Heart right ventricle (tissue), 16 donors: ENCODE measurements at regions not wholly inside any gene's neighbourhood (a gene's known extent, or its start where the extent isn't known, plus 50 kb on each side); places are given as distances from the start of the nearest gene placed in this dataset.
A peak's percentile ranks its signal among the peaks of the same experiment; 100 is the strongest.

ENCODE experiments used
- ATAC-seq, 8 donors: fragments of 200-7000 bp; cut with Tn5 transposase; one replicate each; pipeline ENCODE4 v1.9.1; 2020; ENCODE audit warnings: mild to moderate bottlenecking in 8 of 8, moderate library complexity in 8 of 8, moderate number of reproducible peaks in 1 of 8
- DNase-seq, 2 donors: peaks; one replicate each; pipeline ENCODE4 v3.0.0-alpha.2; 2020
- H3K27ac ChIP-seq, 10 donors: fragments of 200-600 bp; sonication (generic) in 2 of 10; one replicate each; pipeline versions ENCODE4 v1.5.0 to v1.8.0; 2020 to 2022; ENCODE audit warnings: mild to moderate bottlenecking in 3 of 10
- H3K27me3 ChIP-seq, 7 donors: fragments of 200-600 bp; one replicate each; pipeline ENCODE4 v1.8.0; 2021 to 2022; ENCODE audit warnings: mild to moderate bottlenecking in 2 of 7
- H3K36me3 ChIP-seq, 9 donors: fragments of 200-600 bp; sonication (generic) in 1 of 9; one replicate each; pipeline versions ENCODE4 v1.5.0 to v1.8.0; 2020 to 2022; ENCODE audit warnings: mild to moderate bottlenecking in 2 of 9
- H3K4me1 ChIP-seq, 9 donors: fragments of 200-600 bp; sonication (generic) in 1 of 9; one replicate each; pipeline versions ENCODE4 v1.5.0 to v1.8.0; 2020 to 2022; ENCODE audit warnings: mild to moderate bottlenecking in 4 of 9
- H3K4me3 ChIP-seq, 10 donors: fragments of 200-600 bp; sonication (generic) in 2 of 10; one replicate each; pipeline versions ENCODE4 v1.5.0 to v1.8.0; 2020 to 2022; ENCODE audit warnings: mild to moderate bottlenecking in 7 of 10, moderate library complexity in 2 of 10
- H3K9me3 ChIP-seq, 11 donors: fragments of 200-600 bp in 10 of 11; sonication (generic) in 2 of 11; one replicate each; pipeline versions ENCODE4 v1.5.0 to v1.8.0; 2013 to 2022; ENCODE audit warnings: mild to moderate bottlenecking in 2 of 11, control low read depth in 1 of 11, moderate library complexity in 1 of 11
- WGBS, 2 donors: extraction: QIAGEN DNeasy Blood & Tissue Kit; methylation state at CpG; one replicate each; pipeline ENCODE4 v1.1.7; 2013; ENCODE audit warnings: inconsistent platforms in 1 of 2; 5-methylcytosine and 5-hydroxymethylcytosine counted together
- intact Hi-C, 10 donors: fragments of 100-400 bp; cut with DNase I; formaldehyde crosslinking; loops; one replicate each; pipeline versions ENCODE4 v1.11.1 to v1.14.2; 2022
- TF ChIP-seq, protein P1 (sequence below), 9 donors: fragments of 200-600 bp; sonication (generic) in 2 of 9; IDR thresholded peaks; one replicate each; pipeline versions ENCODE4 v1.5.0 to v1.8.0; 2021 to 2022; ENCODE audit warnings: antibody characterized with exemption in 9 of 9, mild to moderate bottlenecking in 5 of 9, moderate library complexity in 1 of 9
- donor health status: Arrhythmogenic right ventricular cardiomyopathy.
- donor health status: ischemic (EF 13 %, LVEDD 7.1; RV severe dilation, severe dysfunction).
- donor health status: healthy with polysubstance abuse.
- donor health status: DM: no; HTN: yes; CAD: no.
- donor health status: DM: no; HTN: no; CAD: no.
- donor health status: ischemic (EF 25% LVEDD 6.9; RV normal size, moderate dysfunction).
- donor health status: ischemic (EF 25% LVEDD 5.7; RV mildly dilated, moderate dysfunction).
- donor health status: healthy.
- donor health status: DM: yes; HTN: yes; CAD: no.
- donor health status: Ischemic cardiomyopathy.
- donor health status: ischemic (EF 35%, LVEDD 5.7; RV mildly dilated, moderate dysfunction).
- donor health status: nonischemic (EF 11% LVEDD 7.7; RV severe dilation, severe dysfunction).
- donor health status: DM: yes; HTN: yes; CAD: no.
- donor health status: PGD.
- donor health status: ischemic (EF 29% LVEDD 5.4; RV normal size, mild dysfunction).
- donor health status: nonischemic (EF 23%, LVEDD 6.1; RV moderate dilation, normal function).

GRCh38 chr15:60126200-60126599 is 122.1 kb downstream of the FOXB1 start:
- intact Hi-C loops = loop anchor here in 1 of 10 donors (10.0 kb wide), 1 partner anchor 59 kb away; no protein-coding TSS in a partner anchor
- H3K27me3 ChIP-seq = peaks cover 0 to 18% (median 0%) of the 10 kb centered on the region in 7 donors
- TF ChIP-seq, protein P1, sequence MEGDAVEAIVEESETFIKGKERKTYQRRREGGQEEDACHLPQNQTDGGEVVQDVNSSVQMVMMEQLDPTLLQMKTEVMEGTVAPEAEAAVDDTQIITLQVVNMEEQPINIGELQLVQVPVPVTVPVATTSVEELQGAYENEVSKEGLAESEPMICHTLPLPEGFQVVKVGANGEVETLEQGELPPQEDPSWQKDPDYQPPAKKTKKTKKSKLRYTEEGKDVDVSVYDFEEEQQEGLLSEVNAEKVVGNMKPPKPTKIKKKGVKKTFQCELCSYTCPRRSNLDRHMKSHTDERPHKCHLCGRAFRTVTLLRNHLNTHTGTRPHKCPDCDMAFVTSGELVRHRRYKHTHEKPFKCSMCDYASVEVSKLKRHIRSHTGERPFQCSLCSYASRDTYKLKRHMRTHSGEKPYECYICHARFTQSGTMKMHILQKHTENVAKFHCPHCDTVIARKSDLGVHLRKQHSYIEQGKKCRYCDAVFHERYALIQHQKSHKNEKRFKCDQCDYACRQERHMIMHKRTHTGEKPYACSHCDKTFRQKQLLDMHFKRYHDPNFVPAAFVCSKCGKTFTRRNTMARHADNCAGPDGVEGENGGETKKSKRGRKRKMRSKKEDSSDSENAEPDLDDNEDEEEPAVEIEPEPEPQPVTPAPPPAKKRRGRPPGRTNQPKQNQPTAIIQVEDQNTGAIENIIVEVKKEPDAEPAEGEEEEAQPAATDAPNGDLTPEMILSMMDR (IDR thresholded peaks at IDR 0.05) = no peak
- H3K36me3 ChIP-seq = no peaks in the 10 kb centered on the region
- 91% methylated on average over 4 of the region's 4 CpGs for WGBS, 2 donors
- no peak overlapping the region for H3K4me3 ChIP-seq
- H3K4me1 ChIP-seq = peaks cover 0 to 12% (median 6%) of the 10 kb centered on the region in 9 donors
- DNase-seq (no peak), ATAC-seq (no peak)
- no peak overlapping the region for H3K27ac ChIP-seq
- no peaks in the 10 kb centered on the region for H3K9me3 ChIP-seq

- Histone ChIP-seq H3K27me3 (peaks cover 0 to 14% (median 0%) of the 10 kb centered on the region in 7 donors), H3K4me1 (peaks cover 0 to 12% (median 6%) of the 10 kb centered on the region in 9 donors), H3K27ac (no peak overlapping the region), H3K9me3 (no peaks in the 10 kb centered on the region), H3K4me3 (no peak overlapping the region), H3K36me3 (no peaks in the 10 kb centered on the region)
- TF ChIP-seq, protein P1 (IDR thresholded peaks at IDR 0.05) = no peak
- ATAC-seq = no peak
- intact Hi-C loops = loop anchor here in 1 of 10 donors (10.0 kb wide), 1 partner anchor 58 kb away; no protein-coding TSS in a partner anchor
- no peak for DNase-seq
- WGBS, 2 donors = 95% methylated on average over 5 of the region's 5 CpGs
Observed at GRCh38 chr15:60126661-60127060, 122.5 kb downstream of the FOXB1 start.

DNA sequence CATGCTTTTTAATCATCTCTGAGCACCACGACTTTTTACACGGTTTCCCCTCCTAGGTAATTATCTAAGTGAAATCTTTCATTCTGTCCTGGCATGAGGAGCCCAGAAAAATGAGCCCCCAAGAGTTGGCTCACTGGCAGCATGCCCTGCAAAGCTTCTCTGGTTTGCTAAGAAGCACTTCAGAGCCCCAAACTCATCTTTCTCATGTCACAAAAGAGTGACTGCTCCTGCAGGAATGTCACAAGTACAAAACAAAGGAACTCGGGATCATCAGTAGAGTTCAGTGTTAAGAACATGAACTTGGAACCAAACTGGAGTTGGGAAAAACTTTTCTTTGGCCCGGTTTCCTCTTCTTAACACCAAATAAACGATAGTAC is 123.9 kb downstream of the FOXB1 start:
- DNase-seq (no peak), ATAC-seq (peak in 3 of 8 donors; percentile 14 to 35 (median 35))
- Histone ChIP-seq H3K9me3 (no peaks in the 10 kb centered on the region), H3K27ac (peak overlapping the region in 8 of 10 donors; percentile 15 to 89 (median 64)), H3K4me3 (peak overlapping the region; percentile 16 to 63 (median 57)), H3K36me3 (no peaks in the 10 kb centered on the region), H3K27me3 (peaks cover 0 to 17% (median 0%) of the 10 kb centered on the region in 7 donors), H3K4me1 (peaks cover 0 to 12% (median 6%) of the 10 kb centered on the region in 9 donors)
- intact Hi-C loops = loop anchor here in 1 of 10 donors (10.0 kb wide), 1 partner anchor 57 kb away; no protein-coding TSS in a partner anchor
- 17 to 18% methylated on average over 5 of the region's 5 CpGs for WGBS, 2 donors
- TF ChIP-seq, protein P1 (IDR thresholded peaks at IDR 0.05) = no peak

DNA sequence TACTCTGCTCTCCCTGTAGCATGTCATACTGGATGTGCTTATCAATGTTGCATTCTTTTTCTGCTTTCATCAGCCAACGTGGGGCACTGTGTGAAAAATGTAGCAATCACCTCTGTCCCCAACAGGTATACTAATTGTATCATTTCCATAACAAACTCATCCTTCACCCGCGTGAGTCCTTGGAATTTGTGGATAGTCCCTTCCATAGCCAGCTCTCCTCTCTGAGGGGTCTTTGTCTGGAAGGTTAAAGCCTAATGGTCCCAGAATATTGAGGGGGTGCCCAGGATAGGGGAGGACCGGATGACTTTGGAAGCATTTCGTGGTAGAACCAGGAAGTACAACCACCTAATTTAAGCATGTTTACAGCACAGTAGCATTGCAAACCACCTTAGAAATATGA is 124.6 kb downstream of the FOXB1 start:
- intact Hi-C loops = loop anchor here in 1 of 10 donors (10.0 kb wide), 1 partner anchor 56 kb away; no protein-coding TSS in a partner anchor
- Histone ChIP-seq H3K27ac (no peak overlapping the region), H3K4me1 (peaks cover 0 to 12% (median 6%) of the 10 kb centered on the region in 9 donors), H3K4me3 (no peak overlapping the region), H3K36me3 (no peaks in the 10 kb centered on the region), H3K9me3 (no peaks in the 10 kb centered on the region), H3K27me3 (peaks cover 0 to 16% (median 0%) of the 10 kb centered on the region in 7 donors)
- WGBS, 2 donors = 44 to 50% methylated on average over 5 of the region's 5 CpGs
- no peak for DNase-seq
- TF ChIP-seq, protein P1 (IDR thresholded peaks at IDR 0.05) = no peak
- ATAC-seq = no peak
